Upper lobe of left lung (tissue), 6 donors: ENCODE measurements at regions not wholly inside any gene's neighbourhood (a gene's known extent, or its start where the extent isn't known, plus 50 kb on each side); places are given as distances from the start of the nearest gene placed in this dataset.

Source experiments
- ATAC-seq, 2 donors: fragments of 200-7000 bp; cut with Tn5 transposase; one replicate each; pipeline ENCODE4 v1.9.1; 2022; ENCODE audit warnings: mild to moderate bottlenecking in 2 of 2, moderate library complexity in 2 of 2; ENCODE audit not compliant: low FRiP score in 2 of 2
- DNase-seq, 2 donors: peaks; one replicate each; pipeline ENCODE4 v3.0.0-alpha.2; 2019 to 2020
- H3K27ac ChIP-seq, 4 donors: fragments of 200-600 bp; sonication (generic); one replicate each; pipeline ENCODE4 v1.5.1; 2016 to 2019
- H3K27me3 ChIP-seq, 4 donors: fragments of 200-600 bp; sonication (generic); one replicate each; pipeline ENCODE4 v1.5.1; 2017 to 2019
- H3K36me3 ChIP-seq, 4 donors: fragments of 200-600 bp; sonication (generic); one replicate each; pipeline ENCODE4 v1.5.1; 2016 to 2019
- H3K4me1 ChIP-seq, 4 donors: fragments of 200-600 bp; sonication (generic); one replicate each; pipeline ENCODE4 v1.5.1; 2018 to 2019
- H3K4me3 ChIP-seq, 4 donors: fragments of 200-600 bp; sonication (generic); one replicate each; pipeline ENCODE4 v1.5.1; 2017 to 2019; ENCODE audit warnings: mild to moderate bottlenecking in 2 of 4, moderate library complexity in 1 of 4
- H3K9me3 ChIP-seq, 4 donors: fragments of 200-600 bp; sonication (generic); one replicate each; pipeline ENCODE4 v1.5.1; 2018 to 2019
- CTCF ChIP-seq, 6 experiments: fragments of 450-650 bp in 4 of 6; fragments of 200-600 bp in 2 of 6; sonication (generic) in 2 of 6; IDR thresholded peaks; one replicate each; pipeline ENCODE4 v1.5.1; 2016 to 2019; ENCODE audit warnings: antibody characterized with exemption in 6 of 6
- EP300 ChIP-seq, 4 donors: sonication (generic); formaldehyde crosslinking; IDR thresholded peaks; one replicate each; pipeline ENCODE4 v1.5.1; 2017; ENCODE audit warnings: antibody characterized with exemption in 4 of 4, control low read depth in 2 of 4
- POLR2A ChIP-seq, 4 donors: fragments of 450-650 bp; IDR thresholded peaks; one replicate each; pipeline ENCODE4 v1.5.1; 2016 to 2017; ENCODE audit warnings: antibody characterized with exemption in 4 of 4, mild to moderate bottlenecking in 2 of 4
- POLR2AphosphoS5 ChIP-seq, 2 donors: sonication (generic); formaldehyde crosslinking; IDR thresholded peaks; one replicate each; pipeline ENCODE4 v1.5.1; 2017; ENCODE audit warnings: antibody characterized with exemption in 2 of 2
- WGBS, 2 donors: methylation state at CpG; one replicate each; pipeline ENCODE4 v1.1.5; 2017 to 2018; 5-methylcytosine and 5-hydroxymethylcytosine counted together
- donor health status: DM: no; HTN: no; CAD: no; lungs with moderate emphysema.
- donor health status: DM: no; HTN: yes; CAD: no; lungs with severe emphysema.

- ATAC-seq: peak; percentile 28 to 60
- H3K4me1 ChIP-seq: peaks cover 0 to 18% (median 7%) of the 10 kb centered on the region in 4 donors
- 64 to 71% methylated on average over 5 of the region's 5 CpGs for WGBS, 2 donors
- H3K4me3 ChIP-seq: peak overlapping the region in 3 of 4 donors; percentile 1 to 30 (median 27)
- no peaks in the 10 kb centered on the region for H3K27me3 ChIP-seq
- no peaks in the 10 kb centered on the region for H3K9me3 ChIP-seq
- no peak for TF ChIP-seq POLR2A (IDR thresholded peaks at IDR 0.05)
- TF ChIP-seq EP300 (IDR thresholded peaks at IDR 0.05): no peak
- no peak for TF ChIP-seq CTCF (IDR thresholded peaks at IDR 0.05)
- TF ChIP-seq POLR2AphosphoS5 (IDR thresholded peaks at IDR 0.05): no peak
- no peaks in the 10 kb centered on the region for H3K36me3 ChIP-seq
- no peak for DNase-seq
- peak overlapping the region; percentile 57 to 79 (median 76) for H3K27ac ChIP-seq
Measured at GRCh38 chr10:10911035-10911434, 106.6 kb upstream of the CELF2 start.

GRCh38 chr10:10911471-10911921, 106.2 kb upstream of the CELF2 start:
- peak overlapping the region; percentile 57 to 79 (median 76) for H3K27ac ChIP-seq
- ATAC-seq (peak; percentile 94 to 95), DNase-seq (peak; percentile 81 to 82)
- peaks cover 0 to 18% (median 7%) of the 10 kb centered on the region in 4 donors for H3K4me1 ChIP-seq
- no peaks in the 10 kb centered on the region for H3K9me3 ChIP-seq
- WGBS, 2 donors: 41 to 43% methylated on average over 17 of the region's 17 CpGs
- H3K36me3 ChIP-seq: no peaks in the 10 kb centered on the region
- TF ChIP-seq POLR2AphosphoS5 (IDR thresholded peaks at IDR 0.05): peak; percentile 27 to 42
- no peak for TF ChIP-seq CTCF (IDR thresholded peaks at IDR 0.05)
- peak in 1 of 4 donors; percentile 50 for TF ChIP-seq POLR2A (IDR thresholded peaks at IDR 0.05)
- H3K27me3 ChIP-seq: no peaks in the 10 kb centered on the region
- H3K4me3 ChIP-seq: peak overlapping the region in 3 of 4 donors; percentile 1 to 30 (median 27)

DNA sequence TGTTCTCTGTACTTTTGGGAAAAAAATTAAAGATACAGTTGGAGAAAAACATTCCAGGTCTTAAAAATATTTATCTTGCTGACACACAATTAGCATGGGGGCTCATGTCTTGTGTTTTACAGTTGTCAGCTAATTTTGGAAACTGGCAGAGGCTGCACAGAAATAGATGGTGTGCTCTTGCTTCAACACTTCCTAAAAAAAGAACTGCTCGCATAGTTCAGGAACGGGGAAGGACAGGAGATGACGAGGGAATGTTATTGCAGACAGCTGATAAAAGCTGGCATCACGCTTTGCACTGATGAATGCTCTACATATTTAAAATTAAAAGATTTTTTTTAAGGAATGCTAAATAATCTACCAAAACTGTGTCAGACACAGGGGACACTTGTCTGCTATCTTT, 103.5 kb upstream of the CELF2 start:
- H3K4me3 ChIP-seq: no peak overlapping the region
- peak overlapping the region in 1 of 4 donors; percentile 23 for H3K27ac ChIP-seq
- no peaks in the 10 kb centered on the region for H3K36me3 ChIP-seq
- ATAC-seq (no peak), DNase-seq (no peak)
- H3K27me3 ChIP-seq: no peaks in the 10 kb centered on the region
- H3K9me3 ChIP-seq: no peaks in the 10 kb centered on the region
- 35 to 42% methylated on average over 4 of the region's 4 CpGs for WGBS, 2 donors
- H3K4me1 ChIP-seq: peaks cover 0 to 18% (median 7%) of the 10 kb centered on the region in 4 donors
- TF ChIP-seq CTCF (IDR thresholded peaks at IDR 0.05) (no peak), POLR2AphosphoS5 (IDR thresholded peaks at IDR 0.05) (peak in 1 of 2 donors; percentile 16), POLR2A (IDR thresholded peaks at IDR 0.05) (no peak), EP300 (IDR thresholded peaks at IDR 0.05) (peak in 1 of 4 donors; percentile 4)

GRCh38 chr10:10915215-10915614, 102.5 kb upstream of the CELF2 start:
- DNase-seq (no peak), ATAC-seq (no peak)
- no peaks in the 10 kb centered on the region for H3K36me3 ChIP-seq
- H3K27me3 ChIP-seq: no peaks in the 10 kb centered on the region
- H3K4me3 ChIP-seq: no peak overlapping the region
- TF ChIP-seq EP300 (IDR thresholded peaks at IDR 0.05): no peak
- no peak for TF ChIP-seq POLR2A (IDR thresholded peaks at IDR 0.05)
- TF ChIP-seq POLR2AphosphoS5 (IDR thresholded peaks at IDR 0.05): no peak
- TF ChIP-seq CTCF (IDR thresholded peaks at IDR 0.05): no peak
- no peaks in the 10 kb centered on the region for H3K9me3 ChIP-seq
- H3K27ac ChIP-seq: no peak overlapping the region
- H3K4me1 ChIP-seq: peaks cover 0 to 18% (median 7%) of the 10 kb centered on the region in 4 donors

DNA sequence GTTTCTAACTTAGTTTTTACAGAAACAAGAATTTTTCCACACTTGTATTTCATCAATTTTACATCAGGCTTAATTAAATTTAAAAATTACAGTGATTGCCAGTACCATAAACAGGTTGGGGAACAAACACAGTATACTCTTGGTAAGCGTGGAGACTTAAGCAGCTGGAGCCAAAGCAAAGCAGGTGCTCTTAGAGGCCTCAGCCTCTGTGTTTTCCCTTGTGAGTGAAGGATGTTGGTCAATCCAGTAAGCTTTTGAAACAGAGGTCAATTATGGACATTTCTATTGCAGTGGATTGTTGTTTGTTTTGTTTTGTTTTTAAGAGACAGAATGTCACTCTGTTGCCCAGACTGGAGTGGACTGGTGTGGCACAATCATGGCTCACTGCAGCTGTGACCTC, 100.6 kb upstream of the CELF2 start:
- Histone ChIP-seq H3K27ac (no peak overlapping the region), H3K27me3 (no peaks in the 10 kb centered on the region), H3K9me3 (no peaks in the 10 kb centered on the region), H3K36me3 (no peaks in the 10 kb centered on the region), H3K4me3 (no peak overlapping the region), H3K4me1 (peaks cover 0 to 9% (median 2%) of the 10 kb centered on the region in 4 donors)
- ATAC-seq: no peak
- TF ChIP-seq EP300 (IDR thresholded peaks at IDR 0.05) (no peak), POLR2A (IDR thresholded peaks at IDR 0.05) (no peak), CTCF (IDR thresholded peaks at IDR 0.05) (no peak), POLR2AphosphoS5 (IDR thresholded peaks at IDR 0.05) (no peak)
- 84% methylated on average over 1 of the region's 1 CpG for WGBS, 2 donors
- DNase-seq: no peak
